ENCODE measurements at regions not wholly inside any gene's neighbourhood (a gene's known extent, or its start where the extent isn't known, plus 50 kb on each side); places are given as distances from the start of the nearest gene placed in this dataset.
"Not testable (repeated sequence)": the region's sequence is repeated elsewhere in the genome, so short reads cannot be mapped to it uniquely, and the experiment has no call there.

GRCh38 chr2:67773851-67774250 lies 289.0 kb downstream of the C1D start:
- no peak for DNase-seq (ENCODE audit: low read depth)
- TF ChIP-seq, protein P1, sequence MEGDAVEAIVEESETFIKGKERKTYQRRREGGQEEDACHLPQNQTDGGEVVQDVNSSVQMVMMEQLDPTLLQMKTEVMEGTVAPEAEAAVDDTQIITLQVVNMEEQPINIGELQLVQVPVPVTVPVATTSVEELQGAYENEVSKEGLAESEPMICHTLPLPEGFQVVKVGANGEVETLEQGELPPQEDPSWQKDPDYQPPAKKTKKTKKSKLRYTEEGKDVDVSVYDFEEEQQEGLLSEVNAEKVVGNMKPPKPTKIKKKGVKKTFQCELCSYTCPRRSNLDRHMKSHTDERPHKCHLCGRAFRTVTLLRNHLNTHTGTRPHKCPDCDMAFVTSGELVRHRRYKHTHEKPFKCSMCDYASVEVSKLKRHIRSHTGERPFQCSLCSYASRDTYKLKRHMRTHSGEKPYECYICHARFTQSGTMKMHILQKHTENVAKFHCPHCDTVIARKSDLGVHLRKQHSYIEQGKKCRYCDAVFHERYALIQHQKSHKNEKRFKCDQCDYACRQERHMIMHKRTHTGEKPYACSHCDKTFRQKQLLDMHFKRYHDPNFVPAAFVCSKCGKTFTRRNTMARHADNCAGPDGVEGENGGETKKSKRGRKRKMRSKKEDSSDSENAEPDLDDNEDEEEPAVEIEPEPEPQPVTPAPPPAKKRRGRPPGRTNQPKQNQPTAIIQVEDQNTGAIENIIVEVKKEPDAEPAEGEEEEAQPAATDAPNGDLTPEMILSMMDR (IDR thresholded peaks at IDR 0.05; ENCODE audit: control insufficient read depth, insufficient read depth, low read depth, low read length, missing control alignments), result no peak
- H3K4me3 ChIP-seq (ENCODE audit: control insufficient read depth, low read depth, low read length), result no peak overlapping the region

- TF ChIP-seq, protein P1 (IDR thresholded peaks at IDR 0.05; ENCODE audit: control insufficient read depth, insufficient read depth, low read depth, low read length, missing control alignments), result no peak
- no peak for DNase-seq (ENCODE audit: low read depth)
- no peak overlapping the region for H3K4me3 ChIP-seq (ENCODE audit: control insufficient read depth, low read depth, low read length)
Measured at GRCh38 chr2:67776276-67776675, 286.5 kb downstream of the C1D start.

- no peak for DNase-seq (ENCODE audit: low read depth)
- no peak overlapping the region for H3K4me3 ChIP-seq (ENCODE audit: control insufficient read depth, low read depth, low read length)
- TF ChIP-seq, protein P1 (IDR thresholded peaks at IDR 0.05; ENCODE audit: control insufficient read depth, insufficient read depth, low read depth, low read length, missing control alignments), result no peak
Measured at GRCh38 chr2:67777010-67777409, 285.8 kb downstream of the C1D start.

DNA sequence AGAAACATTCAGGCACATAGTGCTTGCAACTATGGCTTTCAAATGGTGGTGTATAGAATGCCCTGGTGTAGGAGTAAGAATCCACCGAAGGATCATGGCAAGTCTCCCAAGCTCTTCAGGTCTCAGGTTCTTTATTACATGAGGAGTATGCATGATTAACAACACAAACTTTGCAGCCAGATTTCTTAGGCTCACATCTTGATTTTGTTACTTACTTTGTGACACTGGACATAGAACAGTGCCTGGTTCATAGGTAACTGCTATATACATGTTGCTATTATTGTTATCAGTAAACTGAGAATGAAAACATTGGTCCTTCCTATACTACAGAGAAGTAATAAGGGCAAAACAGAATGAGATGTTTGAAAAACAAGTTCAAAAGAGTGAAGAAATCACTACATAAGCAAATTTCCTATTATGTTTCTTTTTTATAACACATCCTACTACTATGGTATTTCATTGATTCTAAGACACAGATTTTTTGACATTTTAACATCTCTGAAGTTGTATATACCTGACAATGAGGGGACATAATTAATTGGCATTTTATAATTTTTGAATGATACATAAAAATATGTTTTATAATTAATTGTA lies 284.9 kb downstream of the C1D start:
- TF ChIP-seq, protein P1 (IDR thresholded peaks at IDR 0.05; ENCODE audit: control insufficient read depth, insufficient read depth, low read depth, low read length, missing control alignments), result no peak
- DNase-seq (ENCODE audit: low read depth), result no peak
- no peak overlapping the region for H3K4me3 ChIP-seq (ENCODE audit: control insufficient read depth, low read depth, low read length)

GRCh38 chr2:67780841-67781240 lies 282.0 kb downstream of the C1D start:
- H3K4me3 ChIP-seq (ENCODE audit: control insufficient read depth, low read depth, low read length); DNase-seq (ENCODE audit: low read depth): not testable (repeated sequence)

DNA sequence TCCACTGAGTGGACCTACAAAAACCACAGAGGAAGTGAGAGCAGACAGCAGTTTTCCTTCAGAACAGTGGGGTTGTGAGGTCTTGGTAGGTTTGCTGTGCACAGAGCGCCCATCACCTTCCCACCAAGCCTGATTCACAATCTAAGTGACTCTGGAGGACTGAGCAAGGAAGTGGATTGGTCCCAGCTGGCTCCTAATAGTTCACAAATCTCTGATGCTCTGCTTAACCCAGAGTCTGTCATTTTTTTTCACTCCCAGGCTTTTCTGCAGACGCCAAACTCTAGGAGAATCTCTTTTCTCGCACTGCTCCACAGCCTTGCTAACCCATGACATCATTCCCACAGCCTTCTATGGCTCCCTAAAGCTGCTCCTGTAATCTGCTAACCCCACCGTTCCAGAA lies 280.4 kb downstream of the C1D start:
- H3K4me3 ChIP-seq (ENCODE audit: control insufficient read depth, low read depth, low read length), result no peak overlapping the region
- TF ChIP-seq, protein P1 (IDR thresholded peaks at IDR 0.05; ENCODE audit: control insufficient read depth, insufficient read depth, low read depth, low read length, missing control alignments), result no peak
- DNase-seq (ENCODE audit: low read depth), result no peak

GRCh38 chr2:67783026-67783425 lies 279.8 kb downstream of the C1D start:
- TF ChIP-seq, protein P1 (IDR thresholded peaks at IDR 0.05; ENCODE audit: control insufficient read depth, insufficient read depth, low read depth, low read length, missing control alignments), result no peak
- H3K4me3 ChIP-seq (ENCODE audit: control insufficient read depth, low read depth, low read length), result no peak overlapping the region
- no peak for DNase-seq (ENCODE audit: low read depth)
